ENCODE measurements at regions not wholly inside any gene's neighbourhood (a gene's known extent, or its start where the extent isn't known, plus 50 kb on each side); places are given as distances from the start of the nearest gene placed in this dataset.
"Not testable (repeated sequence)": the region's sequence is repeated elsewhere in the genome, so short reads cannot be mapped to it uniquely, and the experiment has no call there.

DNA sequence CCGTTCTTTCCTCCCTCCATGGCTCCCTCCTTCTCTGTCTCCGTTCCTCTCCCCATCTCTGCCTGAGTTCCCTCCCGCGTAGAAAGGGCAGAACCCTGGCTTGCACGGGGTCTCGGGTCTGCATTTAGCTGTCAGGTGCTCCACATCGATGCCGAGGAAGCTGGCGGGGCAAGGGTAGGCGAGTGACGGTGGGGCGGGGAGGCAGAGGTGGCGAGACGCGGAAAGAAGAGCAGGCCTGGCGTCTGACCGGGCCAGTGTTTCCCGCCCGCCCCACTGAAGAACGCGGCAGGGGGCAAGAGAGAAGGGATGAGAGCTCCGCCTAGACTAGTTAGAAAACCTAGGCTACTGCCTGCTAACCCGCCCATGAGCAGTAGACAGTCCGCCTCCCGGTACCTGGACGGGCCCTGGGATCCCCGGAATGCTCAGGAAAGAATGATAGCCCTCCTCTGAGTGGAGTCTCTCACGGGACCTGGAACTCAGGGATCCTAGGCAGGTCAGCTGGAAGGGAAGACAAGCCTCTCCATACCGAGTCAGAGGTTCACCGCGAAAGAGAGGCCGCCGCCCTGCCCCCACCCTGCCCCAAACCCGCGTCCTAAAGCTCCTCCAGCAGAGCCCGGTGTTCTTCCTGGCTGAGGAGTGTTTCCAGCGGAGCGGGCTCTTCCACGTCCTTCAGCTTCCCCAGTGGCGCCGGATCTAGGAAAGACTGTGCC, 357.9 kb upstream of the DEFB115 start:
- not testable (repeated sequence) for DNase-seq (ENCODE audit: low read depth)

DNA sequence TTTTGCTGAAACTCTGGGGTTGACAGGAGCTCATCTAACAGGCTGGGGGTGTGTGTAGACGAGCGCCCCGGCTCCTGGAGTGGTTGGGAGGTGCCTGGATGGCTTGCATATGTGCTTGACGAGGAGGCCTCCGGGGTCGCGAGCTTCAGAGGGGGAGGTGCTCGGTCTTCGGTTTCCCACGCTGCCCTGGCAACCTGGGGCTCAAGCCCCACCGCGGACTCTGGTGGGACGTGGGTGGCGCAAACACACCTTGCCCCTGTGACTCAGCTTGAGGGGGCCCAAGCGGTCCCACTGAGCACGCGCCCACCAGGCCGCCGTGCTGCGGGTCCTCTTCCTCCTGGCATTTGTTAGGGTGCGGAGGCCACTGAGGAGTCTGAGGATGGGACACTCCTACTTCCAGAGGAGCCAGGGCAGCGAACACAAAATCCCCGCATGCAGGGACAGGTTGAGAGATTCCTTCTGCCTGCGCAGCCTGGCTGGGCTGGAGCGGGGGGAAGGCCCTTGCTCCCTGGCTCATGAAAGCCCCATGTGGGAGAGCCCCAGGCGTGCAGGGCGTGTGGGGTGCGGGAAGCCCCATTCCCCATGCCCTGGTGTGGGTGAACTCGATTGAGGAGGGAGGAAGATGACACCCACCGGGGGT, 357.3 kb upstream of the DEFB115 start:
- not testable (repeated sequence) for DNase-seq (ENCODE audit: low read depth)

DNA sequence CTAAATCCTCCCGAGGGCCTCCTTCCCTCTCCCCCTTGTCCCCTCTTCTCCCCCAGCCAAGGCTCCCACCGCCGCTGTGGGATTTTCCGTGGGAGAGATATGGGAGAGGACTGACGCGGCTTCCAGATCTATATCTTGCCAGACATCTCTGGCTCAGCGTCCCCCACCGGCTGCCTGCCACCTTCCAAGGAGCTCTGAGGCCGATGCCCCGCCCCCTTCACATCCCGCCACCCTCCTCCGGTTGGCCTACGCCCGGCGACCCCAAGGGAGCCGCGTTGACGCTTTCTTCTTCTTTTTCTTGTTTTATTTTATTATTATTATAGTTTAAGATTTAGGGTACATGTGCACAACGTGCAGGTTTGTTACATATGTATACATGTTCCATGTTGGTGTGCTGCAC, 352.2 kb upstream of the DEFB115 start:
- not testable (repeated sequence) for DNase-seq (ENCODE audit: low read depth)

DNA sequence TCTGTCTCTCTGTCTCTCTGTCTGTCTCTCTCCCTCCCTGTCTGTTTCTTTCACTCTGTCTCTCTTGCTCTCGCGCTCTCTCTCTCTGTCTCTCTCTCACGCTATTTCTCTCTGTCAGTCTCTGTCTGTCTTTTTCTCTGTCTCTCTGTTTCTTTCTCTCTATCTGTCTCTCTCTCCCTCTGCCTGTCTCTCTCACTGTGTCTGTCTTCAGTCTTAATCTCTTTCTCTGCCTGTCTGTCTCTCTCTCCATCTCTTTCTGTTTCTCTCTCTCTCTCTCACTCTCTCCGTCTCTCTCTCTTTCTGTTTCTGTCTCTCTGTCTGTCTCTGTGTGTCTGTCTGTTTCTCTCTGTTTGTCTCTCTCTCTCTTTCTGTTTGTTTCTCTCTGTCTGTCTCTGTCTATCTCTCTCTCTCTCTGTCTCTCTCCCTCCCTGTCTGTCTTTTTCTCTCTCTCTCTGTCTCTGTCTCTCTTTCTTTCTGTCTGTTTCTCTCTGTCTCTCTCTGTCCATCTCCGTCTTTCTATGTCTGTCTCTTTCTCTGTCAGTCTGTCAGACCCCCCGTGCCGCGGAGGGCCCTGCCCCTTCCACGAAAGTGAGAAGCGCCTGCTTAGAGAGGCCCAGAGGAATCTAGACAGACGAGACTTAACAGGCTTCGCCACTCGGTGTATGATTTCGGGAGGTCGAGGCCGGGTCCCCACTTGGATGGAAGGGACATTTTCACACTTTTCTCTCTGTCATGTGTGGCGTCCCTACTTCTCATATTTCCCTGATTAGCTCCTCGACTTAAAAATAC, 346.3 kb upstream of the DEFB115 start:
- DNase-seq (ENCODE audit: low read depth), result no peak

DNA sequence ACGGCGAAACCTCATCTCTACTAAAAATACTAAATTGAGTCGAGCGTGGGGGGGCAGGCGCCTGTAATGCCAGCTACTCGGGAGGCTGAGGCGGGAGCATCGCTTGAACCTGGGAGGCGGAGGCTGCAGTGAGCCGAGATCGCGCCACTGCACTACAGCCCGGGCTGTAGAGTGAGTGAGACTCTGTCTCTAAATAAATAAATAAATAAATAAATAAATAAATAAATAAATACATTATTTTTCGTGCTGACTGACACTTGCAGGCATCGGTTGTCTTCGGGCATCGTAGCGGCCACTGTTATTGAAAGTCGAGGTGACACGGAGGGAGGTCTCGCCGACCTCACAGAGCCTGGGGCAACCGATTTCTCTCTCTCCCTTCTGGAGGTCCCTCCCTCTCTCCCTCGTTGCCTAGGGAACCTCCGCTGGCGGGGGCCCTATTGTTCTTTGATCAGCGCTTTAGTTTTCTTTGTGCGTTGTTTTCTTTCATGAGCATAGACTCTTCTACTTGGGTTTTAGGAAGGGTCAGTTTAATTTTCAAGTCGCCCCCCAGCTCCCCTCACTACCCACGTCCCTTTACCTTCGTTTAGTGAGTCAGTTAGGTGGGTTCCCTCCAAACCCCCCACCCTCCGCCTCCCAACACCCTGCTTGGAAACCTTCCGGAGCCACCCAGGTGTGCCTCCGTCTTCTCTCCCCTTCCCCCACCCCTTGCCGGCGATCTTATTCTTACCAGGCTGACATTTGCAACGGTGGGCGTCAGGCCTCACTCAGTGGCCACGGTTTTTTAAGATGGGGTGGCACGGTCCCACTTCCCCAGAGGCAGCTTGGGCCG, 345.4 kb upstream of the DEFB115 start:
- DNase-seq (ENCODE audit: low read depth), result peak; percentile 47

DNA sequence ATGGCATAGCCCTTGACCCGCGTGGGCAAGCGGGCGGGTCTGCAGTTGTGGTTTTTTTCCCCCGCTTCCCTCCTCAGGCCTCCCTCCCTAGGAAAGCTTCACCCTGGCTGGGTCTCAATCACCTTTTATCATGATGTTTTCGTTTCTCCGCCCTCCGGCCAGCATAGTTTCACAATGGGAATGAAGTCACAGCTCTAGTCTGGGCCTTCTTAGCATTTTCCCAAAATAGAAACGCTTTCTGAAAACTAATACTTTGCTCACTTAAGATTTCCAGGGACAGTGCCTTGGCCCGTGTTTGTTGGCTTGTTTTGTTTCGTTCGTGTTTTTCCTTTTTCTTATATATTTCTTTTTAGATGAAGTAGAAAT, 344.8 kb upstream of the DEFB115 start:
- peak; percentile 55 for DNase-seq (ENCODE audit: low read depth)

DNA sequence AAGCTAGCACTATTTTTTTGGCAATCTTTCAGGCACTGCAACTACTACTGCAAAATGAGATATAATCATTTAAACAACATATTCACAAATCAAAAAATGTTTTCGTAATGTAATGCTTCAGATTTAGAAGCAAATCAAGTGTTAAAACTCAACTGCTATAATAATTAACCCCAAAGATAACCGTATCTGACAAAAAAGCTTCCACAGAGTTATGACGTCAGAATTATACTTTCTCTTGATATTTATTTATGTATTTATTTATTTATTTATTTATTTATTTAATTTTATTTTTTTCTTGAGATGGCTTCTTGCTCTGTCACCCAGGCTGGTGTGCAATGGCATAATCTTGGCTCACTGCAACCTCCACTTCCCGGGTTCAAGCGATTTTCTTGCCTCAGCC, 341.1 kb upstream of the DEFB115 start:
- not testable (repeated sequence) for DNase-seq (ENCODE audit: low read depth)

DNA sequence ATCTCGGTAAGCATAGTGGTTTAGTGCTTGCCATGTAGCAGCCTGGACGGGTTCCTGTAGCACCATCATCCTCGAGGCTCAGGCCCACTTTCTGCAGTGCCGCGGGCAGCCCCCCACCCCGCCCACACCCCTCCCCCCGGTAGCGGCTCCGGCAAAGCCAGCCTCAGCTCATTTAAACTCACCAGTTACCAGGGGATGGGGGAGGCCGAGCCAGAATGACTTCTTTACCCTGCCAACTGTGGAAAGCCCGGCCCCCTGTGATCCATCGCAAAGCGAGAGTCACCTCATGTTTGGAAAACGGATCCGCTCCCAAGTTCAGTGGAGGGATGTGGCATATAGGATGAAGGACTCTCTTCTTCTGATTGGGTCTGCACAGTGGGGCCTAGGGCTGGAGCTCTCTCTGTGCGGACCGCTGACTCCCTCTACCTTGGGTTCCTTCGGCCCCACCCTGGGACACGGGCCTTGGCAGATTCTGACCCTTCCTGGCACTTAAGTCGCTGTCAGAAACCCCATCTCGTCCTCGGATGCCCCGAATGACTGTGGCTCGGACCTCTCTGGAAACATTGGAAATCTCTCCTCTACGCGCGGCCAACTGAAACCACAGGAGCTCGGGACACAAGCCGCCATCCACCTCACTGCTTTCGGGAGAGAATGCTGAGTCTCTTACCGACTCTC, 337.8 kb upstream of the DEFB115 start:
- no peak for DNase-seq (ENCODE audit: low read depth)

DNA sequence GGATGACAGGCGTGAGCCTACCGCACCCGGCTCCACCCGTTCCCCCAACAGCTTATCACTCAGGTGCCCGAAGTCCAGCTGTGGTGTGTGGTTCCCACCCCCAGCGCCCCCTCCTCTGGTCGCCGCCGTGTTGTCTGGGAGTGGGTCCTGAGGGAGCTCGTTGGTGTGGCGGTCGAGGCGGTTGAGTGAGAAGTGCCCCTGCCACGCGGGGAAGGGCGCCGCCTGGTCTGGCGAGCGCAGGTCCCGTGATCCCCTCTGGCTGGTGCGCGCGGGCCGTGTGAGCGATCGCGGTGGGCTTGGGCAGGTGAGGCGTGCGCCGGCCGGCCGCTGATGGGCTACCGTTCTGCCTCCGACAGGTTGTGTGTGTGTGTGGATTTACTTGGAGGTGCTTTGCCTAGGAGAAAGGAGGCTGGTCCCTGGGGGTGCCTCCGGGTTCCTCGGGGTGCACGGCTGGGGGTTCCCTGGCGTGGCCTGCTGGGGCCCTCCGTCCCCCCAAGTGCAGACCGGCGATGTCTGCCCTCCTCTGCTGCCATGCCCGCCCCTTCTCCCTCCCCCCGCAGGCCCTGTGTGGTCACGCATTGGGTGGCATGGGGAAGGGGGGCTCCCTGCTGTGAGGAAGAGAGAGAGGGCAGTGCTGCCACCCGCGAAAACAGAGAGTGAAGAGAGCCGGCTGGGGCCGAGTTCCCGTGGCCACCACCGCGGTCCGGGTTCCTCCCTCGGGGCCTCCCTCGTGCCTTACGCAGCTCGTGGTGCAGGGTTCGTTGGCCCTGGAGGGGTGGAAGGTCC, 336.0 kb upstream of the DEFB115 start:
- no peak for DNase-seq (ENCODE audit: low read depth)

DNA sequence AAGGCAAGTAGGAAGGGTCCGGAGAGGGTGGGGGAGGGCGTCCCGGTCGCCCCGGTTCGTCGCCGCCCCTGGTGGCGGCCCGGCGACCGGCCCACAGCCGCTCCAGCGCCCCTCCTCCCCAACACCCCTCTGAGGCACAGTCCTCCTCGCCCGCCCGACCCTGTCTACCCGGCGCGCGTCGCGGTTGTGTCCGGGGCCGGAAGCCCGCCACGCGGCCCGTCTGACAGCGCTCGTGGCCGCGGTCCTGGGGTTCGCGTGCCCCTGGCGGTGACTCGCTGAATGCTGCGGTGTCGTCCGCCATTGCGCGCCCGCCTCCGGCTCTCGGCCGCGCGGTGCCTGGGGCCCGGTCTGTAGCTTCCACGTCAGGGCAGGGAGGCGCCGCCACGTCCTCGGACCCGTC, 335.3 kb upstream of the DEFB115 start:
- no peak for DNase-seq (ENCODE audit: low read depth)

DNA sequence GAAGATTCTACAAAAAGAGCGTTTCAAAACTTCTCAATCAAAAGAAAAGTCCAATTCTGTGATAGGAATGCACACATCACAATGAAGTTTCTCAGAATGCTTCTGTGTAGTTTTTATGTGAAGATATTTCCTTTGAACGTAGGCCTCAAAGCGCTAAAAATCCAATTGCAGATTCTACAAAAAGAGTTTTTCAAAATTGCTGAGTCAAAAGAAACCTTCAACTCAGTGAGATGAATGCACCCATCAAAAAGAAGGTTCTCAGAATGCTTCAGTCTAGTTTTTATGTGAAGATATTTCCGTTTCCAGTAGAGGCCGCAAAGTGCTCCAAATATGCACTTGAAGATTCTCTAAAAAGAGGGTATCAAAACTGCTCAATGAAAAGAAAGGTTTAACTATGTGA, 319.7 kb upstream of the DEFB115 start:
- DNase-seq (ENCODE audit: low read depth), result no peak

DNA sequence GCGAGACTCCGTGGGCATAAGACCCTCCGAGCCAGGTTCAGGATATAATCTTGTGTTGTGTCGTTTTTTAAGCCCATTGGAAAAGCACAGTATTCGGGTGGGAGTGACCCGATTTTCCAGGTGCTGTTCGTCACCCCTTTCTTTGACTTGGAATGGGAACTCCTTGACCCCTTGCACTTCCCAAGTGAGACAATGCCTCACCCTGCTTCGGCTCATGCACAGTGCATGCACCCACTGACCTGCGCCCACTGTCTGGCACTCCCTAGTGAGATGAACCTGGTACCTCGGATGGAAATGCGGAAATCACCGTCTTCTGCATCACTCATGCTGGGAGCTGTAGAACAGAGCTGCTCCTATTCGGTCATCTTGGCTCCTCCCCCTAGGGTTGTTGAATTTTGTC, 307.7 kb upstream of the DEFB115 start:
- DNase-seq (ENCODE audit: low read depth), result no peak

DNA sequence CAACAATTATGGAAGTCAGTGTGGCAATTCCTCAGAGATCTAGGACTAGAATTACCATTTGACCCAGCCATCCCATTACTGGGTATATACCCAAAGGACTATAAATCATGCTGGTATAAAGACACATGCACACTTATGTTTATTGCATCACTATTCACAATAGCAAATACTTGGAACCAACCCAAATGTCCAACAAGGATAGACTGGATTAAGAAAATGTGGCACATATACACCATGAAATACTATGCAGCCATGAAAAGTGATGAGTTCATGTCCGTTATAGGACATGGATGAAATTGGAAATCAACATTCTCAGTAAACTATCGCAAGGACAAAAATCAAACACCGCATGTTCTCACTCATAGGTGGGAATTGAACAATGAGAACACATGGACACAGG, 306.4 kb upstream of the DEFB115 start:
- DNase-seq (ENCODE audit: low read depth), result not testable (repeated sequence)

DNA sequence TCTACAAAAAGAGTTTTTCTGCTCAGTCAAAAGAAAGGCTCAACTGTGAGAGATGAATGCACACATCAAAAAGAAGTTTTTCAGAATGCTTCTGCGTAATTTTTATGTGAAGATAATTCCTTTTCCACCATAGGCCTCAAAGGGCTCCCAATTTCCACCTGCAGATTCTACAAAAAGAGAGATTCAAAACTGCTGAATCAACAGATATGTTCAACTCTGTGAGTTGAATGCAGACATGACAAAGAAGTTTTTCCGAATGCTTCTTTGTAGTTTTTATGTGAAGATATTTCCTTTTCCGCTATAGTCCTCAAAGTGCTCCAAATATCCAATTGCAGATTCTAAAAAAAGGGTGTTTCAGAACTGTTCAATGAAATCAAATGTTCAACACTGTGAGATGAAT, 300.8 kb upstream of the DEFB115 start:
- not testable (repeated sequence) for DNase-seq (ENCODE audit: low read depth)

DNA sequence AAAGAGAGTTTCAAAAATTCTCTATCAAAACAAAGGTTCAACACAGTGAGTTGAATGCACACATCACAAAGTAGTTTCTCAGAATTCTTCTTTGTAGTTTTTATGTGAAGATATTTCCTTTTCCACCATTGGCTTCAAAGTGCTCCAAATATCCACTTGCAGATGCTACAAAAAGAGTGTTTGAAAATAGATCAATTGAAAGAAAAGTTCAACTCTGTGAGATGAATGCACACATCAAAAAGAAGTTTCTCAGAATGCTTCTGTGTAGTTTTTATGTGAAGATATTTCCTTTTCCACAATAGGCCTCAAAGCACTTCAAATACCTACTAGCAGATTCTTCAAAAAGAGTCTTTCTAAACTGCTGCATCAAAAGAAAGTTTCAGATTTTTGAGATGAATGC, 298.3 kb upstream of the DEFB115 start:
- DNase-seq (ENCODE audit: low read depth), result not testable (repeated sequence)

DNA sequence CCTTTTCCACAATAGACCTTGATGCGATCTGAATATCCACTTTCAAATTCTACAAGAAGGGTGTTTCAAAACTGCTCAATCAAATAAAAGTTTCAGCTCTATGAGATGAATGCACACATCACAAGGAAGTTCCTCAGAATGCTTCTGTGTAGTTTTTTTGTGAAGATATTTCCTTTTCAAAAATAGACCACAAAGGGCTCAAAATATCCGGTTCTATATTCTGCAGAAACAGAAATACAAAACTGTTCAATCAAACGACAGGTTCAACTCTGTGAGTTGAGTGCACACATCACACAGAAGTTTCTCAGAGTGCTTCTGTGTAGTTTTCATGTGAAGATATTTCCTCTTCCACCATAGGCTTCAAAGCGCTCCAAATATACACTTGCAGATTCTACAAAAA, 293.9 kb upstream of the DEFB115 start:
- DNase-seq (ENCODE audit: low read depth), result no peak

DNA sequence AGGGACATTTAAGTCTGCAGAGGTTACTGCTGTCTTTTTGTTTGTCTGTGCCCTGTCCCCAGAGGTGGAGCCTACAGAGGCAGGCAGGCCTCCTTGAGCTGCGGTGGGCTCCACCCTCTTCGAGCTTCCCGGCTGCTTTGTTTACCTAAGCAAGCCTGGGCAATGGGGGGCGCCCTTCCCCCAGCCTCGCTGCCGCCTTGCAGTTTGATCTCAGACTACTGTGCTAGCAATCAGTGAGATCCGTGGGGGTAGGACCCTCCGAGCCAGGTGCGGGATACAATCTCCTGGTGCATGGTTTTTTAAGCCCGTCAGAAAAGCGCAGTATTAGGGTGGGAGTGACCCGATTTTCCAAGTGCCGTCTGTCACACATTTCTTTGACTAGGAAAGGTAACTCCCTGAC, 281.6 kb upstream of the DEFB115 start:
- DNase-seq (ENCODE audit: low read depth), result not testable (repeated sequence)

DNA sequence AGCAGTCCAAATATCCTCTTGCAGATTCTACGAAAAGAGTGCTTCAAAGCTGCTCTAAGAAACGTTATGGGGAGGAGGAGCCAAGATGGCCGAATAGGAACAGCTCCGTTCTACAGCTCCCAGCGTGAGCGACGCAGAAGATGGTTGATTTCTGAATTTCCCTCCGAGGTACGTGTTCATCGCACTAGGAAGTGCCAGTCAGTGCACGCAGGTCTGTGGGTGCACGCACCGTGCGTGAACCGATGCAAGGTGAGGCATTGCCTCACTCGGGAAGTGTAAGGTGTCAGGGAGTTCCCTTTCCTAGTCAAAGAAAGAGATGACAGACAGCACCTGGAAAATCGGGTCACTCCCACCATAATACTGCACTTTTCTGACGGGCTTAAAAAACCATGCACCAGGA, 272.1 kb upstream of the DEFB115 start:
- DNase-seq (ENCODE audit: low read depth), result no peak
